ENCODE measurements at regions not wholly inside any gene's neighbourhood (a gene's known extent, or its start where the extent isn't known, plus 50 kb on each side); places are given as distances from the start of the nearest gene placed in this dataset.

GRCh38 chr16:26497896-26498295 is 568.8 kb upstream of the C16orf82 start:
- TF ChIP-seq EZH2phosphoT487 (IDR thresholded peaks at IDR 0.05) (no peak), CTCF (IDR thresholded peaks at IDR 0.05) (no peak)
